Fibroblast of mammary gland (primary cell): ENCODE measurements at regions not wholly inside any gene's neighbourhood (a gene's known extent, or its start where the extent isn't known, plus 50 kb on each side); places are given as distances from the start of the nearest gene placed in this dataset.

Experiments used
- DNase-seq: peaks from one replicate; pipeline ENCODE4 v3.0.0-alpha.2; 2010; ENCODE audit warnings: low read depth
- H3K4me3 ChIP-seq: 2 replicates; pipeline ENCODE4 v1.5.1; 2011; ENCODE audit warnings: low read depth, mild to moderate bottlenecking, low read length, moderate library complexity; ENCODE audit not compliant: control insufficient read depth
- TF ChIP-seq, protein P1 (sequence below): conservative IDR thresholded peaks from 2 replicates; pipeline ENCODE4 v1.5.1; 2011; ENCODE audit warnings: low read depth, low read length, inconsistent platforms; ENCODE audit not compliant: control insufficient read depth, insufficient read depth

- DNase-seq, result no peak
- TF ChIP-seq, protein P1, sequence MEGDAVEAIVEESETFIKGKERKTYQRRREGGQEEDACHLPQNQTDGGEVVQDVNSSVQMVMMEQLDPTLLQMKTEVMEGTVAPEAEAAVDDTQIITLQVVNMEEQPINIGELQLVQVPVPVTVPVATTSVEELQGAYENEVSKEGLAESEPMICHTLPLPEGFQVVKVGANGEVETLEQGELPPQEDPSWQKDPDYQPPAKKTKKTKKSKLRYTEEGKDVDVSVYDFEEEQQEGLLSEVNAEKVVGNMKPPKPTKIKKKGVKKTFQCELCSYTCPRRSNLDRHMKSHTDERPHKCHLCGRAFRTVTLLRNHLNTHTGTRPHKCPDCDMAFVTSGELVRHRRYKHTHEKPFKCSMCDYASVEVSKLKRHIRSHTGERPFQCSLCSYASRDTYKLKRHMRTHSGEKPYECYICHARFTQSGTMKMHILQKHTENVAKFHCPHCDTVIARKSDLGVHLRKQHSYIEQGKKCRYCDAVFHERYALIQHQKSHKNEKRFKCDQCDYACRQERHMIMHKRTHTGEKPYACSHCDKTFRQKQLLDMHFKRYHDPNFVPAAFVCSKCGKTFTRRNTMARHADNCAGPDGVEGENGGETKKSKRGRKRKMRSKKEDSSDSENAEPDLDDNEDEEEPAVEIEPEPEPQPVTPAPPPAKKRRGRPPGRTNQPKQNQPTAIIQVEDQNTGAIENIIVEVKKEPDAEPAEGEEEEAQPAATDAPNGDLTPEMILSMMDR, result no peak
- no peak overlapping the region for H3K4me3 ChIP-seq
Measured at GRCh38 chr6:95288251-95288650, 289.1 kb upstream of the MANEA start.

- no peak for DNase-seq
- no peak overlapping the region for H3K4me3 ChIP-seq
- TF ChIP-seq, protein P1, result no peak
Measured at GRCh38 chr6:95292011-95292410, 285.3 kb upstream of the MANEA start.

DNA sequence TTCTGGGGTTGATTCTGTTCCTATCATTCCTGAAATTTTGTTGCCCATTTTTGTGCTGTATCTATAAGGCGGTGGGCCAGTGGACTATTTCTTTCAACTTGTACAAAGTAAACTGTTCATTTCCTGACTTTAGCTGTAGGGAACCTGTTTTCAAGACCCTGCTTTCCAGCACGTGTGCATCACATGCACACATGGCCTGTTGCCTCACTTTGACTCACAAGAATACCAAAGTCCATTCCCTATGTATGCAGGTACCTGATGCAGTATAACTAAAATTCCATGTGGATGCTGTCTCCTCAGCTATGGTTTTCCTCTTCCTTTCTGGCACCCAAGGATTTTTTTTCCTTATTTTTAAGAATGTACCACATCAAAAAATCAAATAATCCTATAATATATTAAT is 284.1 kb upstream of the MANEA start:
- no peak overlapping the region for H3K4me3 ChIP-seq
- no peak for DNase-seq
- TF ChIP-seq, protein P1, result no peak

DNA sequence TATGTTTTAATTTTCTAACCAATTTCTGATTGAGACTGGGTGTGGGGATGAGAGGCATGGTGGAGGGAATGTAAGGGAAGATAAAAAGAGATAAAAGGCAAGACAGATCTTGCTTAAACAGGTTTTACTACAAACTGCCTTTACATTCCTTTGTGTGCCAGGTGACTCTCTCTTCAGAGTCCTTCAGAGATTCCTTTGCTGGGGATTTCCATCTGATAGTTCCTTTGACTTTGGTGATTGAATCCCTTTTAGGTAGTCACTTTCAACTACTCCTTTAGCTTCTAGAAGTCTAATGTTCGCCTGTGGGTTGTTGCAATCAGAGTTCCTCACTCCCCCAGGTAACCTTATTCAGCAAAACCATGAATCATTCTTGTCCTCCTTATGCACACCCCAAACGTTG is 283.3 kb upstream of the MANEA start:
- TF ChIP-seq, protein P1, result no peak

GRCh38 chr6:95309545-95309944 is 267.8 kb upstream of the MANEA start:
- H3K4me3 ChIP-seq, result no peak overlapping the region
- TF ChIP-seq, protein P1, result no peak
- DNase-seq, result no peak

More for the DNA sequence above, 283.3 kb upstream of the MANEA start:
- DNase-seq, result no peak
- H3K4me3 ChIP-seq, result no peak overlapping the region

DNA sequence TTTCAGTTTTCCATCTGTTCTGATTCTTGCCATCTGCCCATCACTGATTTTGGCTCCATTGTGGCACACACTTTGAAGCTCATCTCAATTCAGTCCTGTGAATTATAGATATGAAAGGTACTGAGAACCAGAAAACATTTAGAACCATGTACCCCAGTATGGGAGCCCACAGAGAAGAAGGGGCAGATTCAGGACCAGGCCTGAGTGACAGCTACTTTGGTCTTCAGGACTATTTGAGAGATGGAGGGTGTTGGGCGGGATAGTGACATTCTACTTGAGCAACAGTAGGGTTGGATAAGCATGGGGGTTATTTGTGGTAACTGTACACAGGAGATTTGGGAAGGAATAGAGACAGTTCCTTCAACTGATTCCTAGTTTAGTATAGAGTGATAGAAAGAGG is 259.2 kb upstream of the MANEA start:
- no peak overlapping the region for H3K4me3 ChIP-seq
- DNase-seq, result no peak
- TF ChIP-seq, protein P1, result no peak

GRCh38 chr6:95321126-95321525 is 256.2 kb upstream of the MANEA start:
- no peak overlapping the region for H3K4me3 ChIP-seq
- TF ChIP-seq, protein P1, result no peak
- peak; percentile 70 for DNase-seq
